GM12873 (cell line): ENCODE measurements at regions not wholly inside any gene's neighbourhood (a gene's known extent, or its start where the extent isn't known, plus 50 kb on each side); places are given as distances from the start of the nearest gene placed in this dataset.

Experiments
- CTCF ChIP-seq: IDR thresholded peaks from 2 replicates; pipeline ENCODE4 v1.5.1; 2012; ENCODE audit warnings: low read depth, mild to moderate bottlenecking, moderate library complexity, low read length, control low read depth; ENCODE audit not compliant: insufficient read depth; ENCODE audit errors: missing control alignments

GRCh38 chr2:72078773-72079172, 68.9 kb downstream of the CYP26B1 start:
- TF ChIP-seq CTCF: no peak

GRCh38 chr2:72077702-72078169, 69.9 kb downstream of the CYP26B1 start:
- no peak for TF ChIP-seq CTCF

- TF ChIP-seq CTCF: no peak
These were observed 85.3 kb downstream of the CYP26B1 start for GRCh38 chr2:72062336-72062735.

- no peak for TF ChIP-seq CTCF
These were observed 90.4 kb downstream of the CYP26B1 start for GRCh38 chr2:72057308-72057707.

- no peak for TF ChIP-seq CTCF
These were observed 95.6 kb downstream of the CYP26B1 start for GRCh38 chr2:72051971-72052505.

- no peak for TF ChIP-seq CTCF
These were observed 96.5 kb downstream of the CYP26B1 start for GRCh38 chr2:72051204-72051603.

GRCh38 chr2:72050734-72051133, 96.9 kb downstream of the CYP26B1 start:
- no peak for TF ChIP-seq CTCF
